PC-3 (cell line): ENCODE measurements at regions not wholly inside any gene's neighbourhood (a gene's known extent, or its start where the extent isn't known, plus 50 kb on each side); places are given as distances from the start of the nearest gene placed in this dataset.
"Not testable (repeated sequence)": the region's sequence is repeated elsewhere in the genome, so short reads cannot be mapped to it uniquely, and the experiment has no call there.

Experiments
- ATAC-seq: fragments of 200-7000 bp; cut with Tn5 transposase; 2 replicates; pipeline ENCODE4 v1.9.1; 2020; ENCODE audit warnings: mild to moderate bottlenecking, moderate library complexity
- BruUV-seq: library from RNA; stranded (reverse); fragments of 400-500 nt; replicated peaks from 2 replicates; lab custom pipeline; 2021; lab: Mats Ljungman, UMichigan
- CTCF ChIA-PET: fragments of 300-600 bp; sonication (Branson Sonifier 250); formaldehyde crosslinking; loops from one replicate; lab custom pipeline; 2022; ENCODE audit warnings: antibody characterized with exemption; lab: Charles Lee
- POLR2A ChIA-PET: fragments of 300-600 bp; sonication (Branson Sonifier 250); formaldehyde crosslinking; loops from one replicate; lab custom pipeline; 2022; ENCODE audit warnings: antibody characterized with exemption; ENCODE audit not compliant: unreplicated experiment; lab: Charles Lee
- DNase-seq: peaks from one replicate; pipeline ENCODE4 v3.0.0-alpha.2; 2015
- H2AFZ ChIP-seq: fragments of 300-600 bp; sonication (generic); 2 replicates; pipeline ENCODE4 v1.6.0; 2016; ENCODE audit warnings: antibody characterized with exemption, low read length
- H3F3A ChIP-seq: fragments of 300-600 bp; sonication (generic); one replicate; pipeline ENCODE4 v1.6.0; 2017; ENCODE audit warnings: antibody characterized with exemption, low read length, control low read depth, mild to moderate bottlenecking; ENCODE audit not compliant: unreplicated experiment
- H3K27ac ChIP-seq: fragments of 300-600 bp; sonication (generic); 2 replicates; pipeline ENCODE4 v1.5.1; 2016; ENCODE audit warnings: mild to moderate bottlenecking, low read length
- H3K27me3 ChIP-seq: fragments of 300-600 bp; sonication (generic); 2 replicates; pipeline ENCODE4 v1.6.1; 2016; ENCODE audit warnings: low read length, mixed read lengths
- H3K36me3 ChIP-seq: fragments of 300-600 bp; sonication (generic); 2 replicates; pipeline ENCODE4 v1.6.1; 2016; ENCODE audit warnings: low read depth, mixed run types, low read length, mixed read lengths
- H3K4me1 ChIP-seq: fragments of 300-600 bp; sonication (generic); 2 replicates; pipeline ENCODE4 v1.5.1; 2016; ENCODE audit warnings: low read length; ENCODE audit not compliant: insufficient read depth
- H3K4me2 ChIP-seq: fragments of 300-600 bp; sonication (generic); 2 replicates; pipeline ENCODE4 v1.6.0; 2016; ENCODE audit warnings: low read length
- H3K4me3 ChIP-seq: fragments of 300-600 bp; sonication (generic); 2 replicates; pipeline ENCODE4 v1.5.1; 2016; ENCODE audit warnings: mild to moderate bottlenecking, low read length, mixed read lengths
- H3K79me2 ChIP-seq: fragments of 300-600 bp; sonication (generic); 2 replicates; pipeline ENCODE4 v1.6.1; 2017; ENCODE audit warnings: low read length, mixed read lengths
- H3K9ac ChIP-seq: fragments of 300-600 bp; sonication (generic); 2 replicates; pipeline ENCODE4 v1.6.0; 2016; ENCODE audit warnings: mild to moderate bottlenecking, low read length
- H3K9me2 ChIP-seq: fragments of 300-600 bp; sonication (generic); replicated peaks from 2 replicates; pipeline ENCODE4 v1.6.1; 2016; ENCODE audit warnings: mixed run types, low read length, mixed read lengths
- H3K9me3 ChIP-seq: fragments of 300-600 bp; sonication (generic); 2 replicates; pipeline ENCODE4 v1.6.1; 2016; ENCODE audit warnings: low read length, mixed read lengths
- H4K20me1 ChIP-seq: fragments of 300-600 bp; sonication (generic); 2 replicates; pipeline ENCODE4 v1.6.1; 2016; ENCODE audit warnings: low read length, mixed read lengths
- CTCF ChIP-seq: fragments of 300-600 bp; sonication (generic); conservative IDR thresholded peaks from 2 replicates; pipeline ENCODE4 v1.5.1; 2017; ENCODE audit warnings: antibody characterized with exemption, low read depth, mild to moderate bottlenecking, low read length
- EZH2 ChIP-seq: fragments of 300-600 bp; sonication (generic); IDR thresholded peaks from one replicate; pipeline ENCODE4 v1.6.1; 2017; ENCODE audit warnings: antibody characterized with exemption, mild to moderate bottlenecking, low read length; ENCODE audit not compliant: unreplicated experiment
- EZH2phosphoT487 ChIP-seq: fragments of 300-600 bp; sonication (generic); IDR thresholded peaks from 2 replicates; pipeline ENCODE4 v1.6.1; 2018; ENCODE audit warnings: mild to moderate bottlenecking, antibody characterized with exemption, low read length, borderline replicate concordance
- intact Hi-C: fragments of 100-400 bp; cut with micrococcal nuclease; formaldehyde crosslinking; loops from 2 replicates; pipeline ENCODE4 v1.9.0; 2023

- H3K36me3 ChIP-seq, result no peaks in the 10 kb centered on the region
- TF ChIP-seq CTCF, result no peak
- intact Hi-C loops, result no loop called here
- H3K9ac ChIP-seq, result no peak overlapping the region
- POLR2A ChIA-PET, result no interaction called here
- no peak for DNase-seq
- H3K4me3 ChIP-seq, result no peak overlapping the region
- H3K27ac ChIP-seq, result no peak overlapping the region
- no peaks in the 10 kb centered on the region for H3K4me1 ChIP-seq
- H3K9me3 ChIP-seq, result no peaks in the 10 kb centered on the region
- no peaks in the 10 kb centered on the region for H4K20me1 ChIP-seq
- no peak for ATAC-seq
- H3K9me2 ChIP-seq, result no peaks in the 10 kb centered on the region
- CTCF ChIA-PET, result no interaction called here
- BruUV-seq, result no TSS peak
- no peaks in the 10 kb centered on the region for H3K27me3 ChIP-seq
- no peaks in the 10 kb centered on the region for H3F3A ChIP-seq
- H3K4me2 ChIP-seq, result no peak overlapping the region
- no peak overlapping the region for H2AFZ ChIP-seq
- H3K79me2 ChIP-seq, result no peaks in the 10 kb centered on the region
These were observed 189.4 kb downstream of the HTR1B start for GRCh38 chr6:77273929-77274328.

- Histone ChIP-seq H3K9me3 (no peaks in the 10 kb centered on the region), H3K4me1 (no peaks in the 10 kb centered on the region), H3K4me2 (no peak overlapping the region), H3K9ac (no peak overlapping the region), H3K36me3 (no peaks in the 10 kb centered on the region), H3K4me3 (no peak overlapping the region), H3K79me2 (no peaks in the 10 kb centered on the region), H3K9me2 (no peaks in the 10 kb centered on the region), H3F3A (no peaks in the 10 kb centered on the region), H4K20me1 (no peaks in the 10 kb centered on the region), H2AFZ (no peak overlapping the region), H3K27me3 (no peaks in the 10 kb centered on the region), H3K27ac (no peak overlapping the region)
- TF ChIP-seq EZH2phosphoT487 (no peak), CTCF (no peak), EZH2 (no peak)
- CTCF ChIA-PET, result no interaction called here
- POLR2A ChIA-PET, result no interaction called here
- intact Hi-C loops, result no loop called here
- ATAC-seq (no peak), DNase-seq (no peak)
- BruUV-seq, result no TSS peak
These were observed 198.3 kb downstream of the HTR1B start for GRCh38 chr6:77264970-77265369.

GRCh38 chr6:77263003-77263402 lies 200.3 kb downstream of the HTR1B start:
- CTCF ChIA-PET, result no interaction called here
- no peaks in the 10 kb centered on the region for H3K4me1 ChIP-seq
- H3K9me3 ChIP-seq, result no peaks in the 10 kb centered on the region
- intact Hi-C loops, result no loop called here
- BruUV-seq, result no TSS peak
- H3K4me3 ChIP-seq, result no peak overlapping the region
- H3K27ac ChIP-seq, result no peak overlapping the region
- no peaks in the 10 kb centered on the region for H3K36me3 ChIP-seq
- no peaks in the 10 kb centered on the region for H4K20me1 ChIP-seq
- TF ChIP-seq CTCF (no peak), EZH2phosphoT487 (no peak), EZH2 (no peak)
- ATAC-seq, result no peak
- H2AFZ ChIP-seq, result no peak overlapping the region
- no peak overlapping the region for H3K9ac ChIP-seq
- no peak for DNase-seq
- H3F3A ChIP-seq, result no peaks in the 10 kb centered on the region
- POLR2A ChIA-PET, result no interaction called here
- no peaks in the 10 kb centered on the region for H3K9me2 ChIP-seq
- no peaks in the 10 kb centered on the region for H3K27me3 ChIP-seq
- no peak overlapping the region for H3K4me2 ChIP-seq
- H3K79me2 ChIP-seq, result no peaks in the 10 kb centered on the region

GRCh38 chr6:77251801-77252200 lies 211.5 kb downstream of the HTR1B start:
- ATAC-seq, H3F3A ChIP-seq, H3K27ac ChIP-seq, H4K20me1 ChIP-seq, H3K9me2 ChIP-seq, H3K9ac ChIP-seq, CTCF ChIA-PET, BruUV-seq, H3K9me3 ChIP-seq, intact Hi-C loops, POLR2A ChIA-PET, H3K4me1 ChIP-seq, H3K36me3 ChIP-seq, H2AFZ ChIP-seq, DNase-seq, H3K27me3 ChIP-seq, H3K79me2 ChIP-seq, H3K4me3 ChIP-seq, H3K4me2 ChIP-seq: not testable (repeated sequence)
